IMR-90 (cell line): ENCODE measurements at regions not wholly inside any gene's neighbourhood (a gene's known extent, or its start where the extent isn't known, plus 50 kb on each side); places are given as distances from the start of the nearest gene placed in this dataset.

ENCODE experiments used
- ATAC-seq: fragments of 200-7000 bp; cut with Tn5 transposase; 2 replicates; pipeline ENCODE4 v1.9.1; 2020; ENCODE audit warnings: low read depth, mild to moderate bottlenecking, moderate library complexity
- BruUV-seq: library from RNA; stranded (reverse); fragments of 400-500 nt; replicated peaks from 2 replicates; lab custom pipeline; 2021; lab: Mats Ljungman, UMichigan
- CTCF ChIA-PET: fragments of 300-600 bp; formaldehyde crosslinking; extraction: SDS; loops from one replicate; lab custom pipeline; 2021; ENCODE audit warnings: antibody characterized with exemption; lab: Yijun Ruan, JAX
- POLR2A ChIA-PET: fragments of 300-600 bp; sonication (Branson Sonifier 250); formaldehyde crosslinking; loops from one replicate; lab custom pipeline; 2022; ENCODE audit warnings: antibody characterized with exemption; ENCODE audit not compliant: unreplicated experiment; lab: Charles Lee
- DNase-seq: peaks from one replicate; pipeline ENCODE4 v3.0.0; 2013
- H2AFZ ChIP-seq: replicated peaks from 2 replicates; pipeline ENCODE3; 2013; ENCODE audit warnings: low read length, mild to moderate bottlenecking; ENCODE audit not compliant: poor library complexity
- H2AK5ac ChIP-seq: 2 replicates; pipeline ENCODE4 v1.6.1; 2013; ENCODE audit warnings: low read depth, low read length, inconsistent platforms
- H2AK9ac ChIP-seq: replicated peaks from 2 replicates; pipeline ENCODE3; 2013; ENCODE audit warnings: mild to moderate bottlenecking, low read depth, low read length, moderate library complexity; ENCODE audit not compliant: poor library complexity
- H2BK120ac ChIP-seq: 2 replicates; pipeline ENCODE4 v1.6.1; 2013; ENCODE audit warnings: low read depth, low read length, inconsistent platforms
- H2BK15ac ChIP-seq: 3 replicates; pipeline ENCODE4 v1.6.1; 2013; ENCODE audit warnings: low read depth, low read length, inconsistent platforms
- H2BK20ac ChIP-seq: 2 replicates; pipeline ENCODE4 v1.6.1; 2013; ENCODE audit warnings: low read depth, mild to moderate bottlenecking, inconsistent platforms, low read length, moderate library complexity
- H2BK5ac ChIP-seq: 2 replicates; pipeline ENCODE4 v1.6.1; 2013; ENCODE audit warnings: mild to moderate bottlenecking, low read depth, low read length, inconsistent platforms; ENCODE audit not compliant: poor library complexity, severe bottlenecking
- H3K14ac ChIP-seq: replicated peaks from 2 replicates; pipeline ENCODE4 v1.6.1; 2013; ENCODE audit warnings: low read depth, low read length, inconsistent platforms
- H3K18ac ChIP-seq: 2 replicates; pipeline ENCODE4 v1.6.1; 2013; ENCODE audit warnings: low read depth, low read length, control low read depth
- H3K23ac ChIP-seq: 2 replicates; pipeline ENCODE4 v1.6.1; 2013; ENCODE audit warnings: low read depth, low read length, inconsistent platforms
- H3K27ac ChIP-seq: 2 replicates; pipeline ENCODE4 v1.5.1; 2013; ENCODE audit warnings: mild to moderate bottlenecking, control low read depth, low read length; ENCODE audit not compliant: insufficient read depth
- H3K27me3 ChIP-seq: 2 replicates; pipeline ENCODE4 v1.6.1; 2013; ENCODE audit warnings: low read length; ENCODE audit not compliant: control insufficient read depth, insufficient read depth
- H3K36me3 ChIP-seq: 2 replicates; pipeline ENCODE4 v1.6.1; 2013; ENCODE audit warnings: low read length, mixed read lengths; ENCODE audit not compliant: control insufficient read depth, insufficient read depth
- H3K4ac ChIP-seq: 2 replicates; pipeline ENCODE4 v1.6.1; 2013; ENCODE audit warnings: low read depth, low read length, inconsistent platforms
- H3K4me1 ChIP-seq: 2 replicates; pipeline ENCODE4 v1.6.1; 2013; ENCODE audit warnings: low read length, mixed read lengths; ENCODE audit not compliant: control insufficient read depth, insufficient read depth
- H3K4me2 ChIP-seq: 2 replicates; pipeline ENCODE4 v1.6.1; 2013; ENCODE audit warnings: low read depth, mild to moderate bottlenecking, control low read depth, low read length, moderate library complexity
- H3K4me3 ChIP-seq: 2 replicates; pipeline ENCODE4 v1.5.1; 2013; ENCODE audit warnings: low read depth, mild to moderate bottlenecking, control low read depth, low read length, moderate library complexity; ENCODE audit not compliant: insufficient read depth
- H3K56ac ChIP-seq: 2 replicates; pipeline ENCODE4 v1.6.1; 2013; ENCODE audit warnings: low read length, inconsistent platforms; ENCODE audit not compliant: insufficient read depth; ENCODE audit errors: extremely low read depth
- H3K79me1 ChIP-seq, 2 experiments: 2 replicates each; pipeline ENCODE4 v1.6.1; 2013; ENCODE audit warnings: low read length in 2 of 2, inconsistent platforms in 1 of 2, low read depth in 1 of 2
- H3K9ac ChIP-seq: 2 replicates; pipeline ENCODE4 v1.6.1; 2013; ENCODE audit warnings: low read depth, low read length, control low read depth
- H3K9me1 ChIP-seq: 2 replicates; pipeline ENCODE4 v1.6.1; 2013; ENCODE audit warnings: low read length, inconsistent platforms; ENCODE audit not compliant: insufficient read depth
- H3K9me3 ChIP-seq: 2 replicates; pipeline ENCODE4 v1.6.1; 2013; ENCODE audit warnings: low read length; ENCODE audit not compliant: control insufficient read depth, insufficient read depth
- H4K20me1 ChIP-seq: 2 replicates; pipeline ENCODE4 v1.6.1; 2013; ENCODE audit warnings: low read length, inconsistent platforms; ENCODE audit not compliant: insufficient read depth
- H4K5ac ChIP-seq: 2 replicates; pipeline ENCODE4 v1.6.1; 2013; ENCODE audit warnings: mild to moderate bottlenecking, low read depth, low read length, control low read depth
- H4K8ac ChIP-seq, 2 experiments: 2 replicates each; pipeline ENCODE4 v1.6.1; 2013; ENCODE audit warnings: low read depth in 2 of 2, low read length in 2 of 2, control low read depth in 1 of 2, inconsistent platforms in 1 of 2
- H4K91ac ChIP-seq: 2 replicates; pipeline ENCODE4 v1.6.1; 2013; ENCODE audit warnings: low read depth, low read length, inconsistent platforms; ENCODE audit not compliant: insufficient read depth
- BHLHE40 ChIP-seq: fragments of 150-350 bp; IDR thresholded peaks from 2 replicates; pipeline ENCODE4 v1.6.1; 2016; ENCODE audit warnings: mild to moderate bottlenecking, low read depth, low read length
- CEBPB ChIP-seq: IDR thresholded peaks from 2 replicates; pipeline ENCODE4 v1.6.1; 2012; ENCODE audit warnings: low read depth, low read length, improper control_type of control experiment
- CHD1 ChIP-seq: IDR thresholded peaks from 2 replicates; pipeline ENCODE4 v1.6.1; 2012; ENCODE audit warnings: low read depth, low read length, improper control_type of control experiment
- CTCF ChIP-seq: conservative IDR thresholded peaks from 2 replicates; pipeline ENCODE4 v1.5.1; 2012; ENCODE audit warnings: mild to moderate bottlenecking, low read depth, low read length, improper control_type of control experiment
- FOS ChIP-seq: fragments of 150-350 bp; IDR thresholded peaks from 2 replicates; pipeline ENCODE4 v1.6.1; 2016; ENCODE audit warnings: low read depth, low read length
- MAFK ChIP-seq: IDR thresholded peaks from 2 replicates; pipeline ENCODE4 v1.6.1; 2012; ENCODE audit warnings: low read depth, low read length, improper control_type of control experiment
- MAZ ChIP-seq: IDR thresholded peaks from 2 replicates; pipeline ENCODE4 v1.6.1; 2012; ENCODE audit warnings: low read depth, mild to moderate bottlenecking, low read length, improper control_type of control experiment, moderate library complexity, borderline replicate concordance
- MXI1 ChIP-seq: IDR thresholded peaks from 2 replicates; pipeline ENCODE4 v1.6.1; 2012; ENCODE audit warnings: low read depth, mild to moderate bottlenecking, low read length, moderate library complexity, borderline replicate concordance
- NFE2L2 ChIP-seq: fragments of 150-350 bp; IDR thresholded peaks from 2 replicates; pipeline ENCODE4 v1.6.1; 2016; ENCODE audit warnings: low read depth, mild to moderate bottlenecking, low read length
- POLR2A ChIP-seq: IDR thresholded peaks from 2 replicates; pipeline ENCODE4 v1.6.1; 2012; ENCODE audit warnings: mild to moderate bottlenecking, low read depth, low read length
- RAD21 ChIP-seq: IDR thresholded peaks from 2 replicates; pipeline ENCODE4 v1.6.1; 2012; ENCODE audit warnings: low read length, improper control_type of control experiment
- RCOR1 ChIP-seq: IDR thresholded peaks from 2 replicates; pipeline ENCODE4 v1.6.1; 2012; ENCODE audit warnings: mild to moderate bottlenecking, low read length, improper control_type of control experiment; ENCODE audit not compliant: insufficient replicate concordance
- RFX5 ChIP-seq: IDR thresholded peaks from 2 replicates; pipeline ENCODE4 v1.8.0; 2012; ENCODE audit warnings: low read depth, mild to moderate bottlenecking, low read length, moderate library complexity
- SMC3 ChIP-seq: fragments of 150-350 bp; IDR thresholded peaks from 2 replicates; pipeline ENCODE4 v1.6.1; 2016; ENCODE audit warnings: low read depth, mild to moderate bottlenecking, antibody characterized with exemption, low read length, moderate library complexity
- WGBS, 2 experiments: methylation state at CpG; one replicate each; pipeline versions ENCODE4 v1.1.5 to v1.1.7; 2013; ENCODE audit warnings: missing lambda C conversion rate in 2 of 2; ENCODE audit not compliant: insufficient read length in 1 of 2; ENCODE audit errors: extremely low coverage in 2 of 2; 5-methylcytosine and 5-hydroxymethylcytosine counted together
- dilution Hi-C: fragments of 300-500 bp; cut with HindIII; formaldehyde crosslinking; loops from one replicate; pipeline ENCODE4 v1.14.3; 2018; ENCODE audit warnings: low sequenced_read_pairs; ENCODE audit not compliant: unreplicated experiment
- in situ Hi-C: fragments of 300-500 bp; cut with MboI; formaldehyde crosslinking; loops from 3 replicates; pipeline ENCODE4 v1.14.3; 2019; ENCODE audit warnings: low sequenced_read_pairs, inconsistent platforms, mixed read lengths
- intact Hi-C: fragments of 100-400 bp; cut with micrococcal nuclease; formaldehyde crosslinking; loops from 2 replicates; pipeline ENCODE4 v1.10.0; 2022
- TF ChIP-seq, protein P1 (sequence below): fragments of 150-350 bp; IDR thresholded peaks from 2 replicates; pipeline ENCODE4 v1.6.1; 2017; ENCODE audit warnings: mild to moderate bottlenecking, antibody characterized with exemption, low read length, low read depth
- TF ChIP-seq, protein P2 (sequence below): fragments of 150-350 bp; IDR thresholded peaks from 2 replicates; pipeline ENCODE4 v1.6.1; 2016; ENCODE audit warnings: low read depth, mild to moderate bottlenecking, low read length, moderate library complexity, borderline replicate concordance

DNA sequence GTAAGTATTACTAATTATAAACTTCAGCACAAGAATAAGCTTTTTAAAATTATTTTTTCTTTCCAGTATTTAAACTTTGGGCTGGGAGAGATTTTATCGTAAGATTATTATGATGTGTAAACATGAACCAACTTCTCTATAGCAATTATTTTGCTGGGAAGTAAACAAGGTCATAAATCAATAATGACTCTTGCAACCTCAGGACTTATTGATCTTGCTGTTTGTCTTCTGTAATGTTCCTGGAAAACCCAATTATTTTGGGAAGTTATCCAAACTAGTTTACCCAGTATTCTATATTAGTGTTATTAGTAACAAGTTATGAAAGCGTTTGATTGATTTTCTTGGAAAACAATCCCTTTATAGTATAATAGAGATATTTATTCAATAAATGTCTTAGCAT lies 174.9 kb downstream of the PPP1R2C start:
- no peaks in the 10 kb centered on the region for H4K20me1 ChIP-seq
- intact Hi-C loops (no loop called here), dilution Hi-C loops (no loop called here), in situ Hi-C loops (no loop called here)
- H3K4me3 ChIP-seq = no peak overlapping the region
- no peak overlapping the region for H3K23ac ChIP-seq
- H2BK20ac ChIP-seq = no peak overlapping the region
- no peak overlapping the region for H3K14ac ChIP-seq
- no TSS peak for BruUV-seq
- H2BK15ac ChIP-seq = no peak overlapping the region
- no peak overlapping the region for H2AK9ac ChIP-seq
- H3K27me3 ChIP-seq = no peaks in the 10 kb centered on the region
- no peak overlapping the region for H3K4ac ChIP-seq
- H4K5ac ChIP-seq = no peak overlapping the region
- no peak for DNase-seq
- H3K36me3 ChIP-seq = no peaks in the 10 kb centered on the region
- POLR2A ChIA-PET = no interaction called here
- no peaks in the 10 kb centered on the region for H3K79me1 ChIP-seq
- no peaks in the 10 kb centered on the region for H3K9me1 ChIP-seq
- TF ChIP-seq MAFK = no peak
- TF ChIP-seq POLR2A = no peak
- TF ChIP-seq FOS = no peak
- TF ChIP-seq, protein P1, sequence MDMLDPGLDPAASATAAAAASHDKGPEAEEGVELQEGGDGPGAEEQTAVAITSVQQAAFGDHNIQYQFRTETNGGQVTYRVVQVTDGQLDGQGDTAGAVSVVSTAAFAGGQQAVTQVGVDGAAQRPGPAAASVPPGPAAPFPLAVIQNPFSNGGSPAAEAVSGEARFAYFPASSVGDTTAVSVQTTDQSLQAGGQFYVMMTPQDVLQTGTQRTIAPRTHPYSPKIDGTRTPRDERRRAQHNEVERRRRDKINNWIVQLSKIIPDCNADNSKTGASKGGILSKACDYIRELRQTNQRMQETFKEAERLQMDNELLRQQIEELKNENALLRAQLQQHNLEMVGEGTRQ = no peak
- no peak for TF ChIP-seq MXI1
- no peak for TF ChIP-seq RAD21
- no peak for TF ChIP-seq RCOR1
- TF ChIP-seq CEBPB = no peak
- no peak for TF ChIP-seq NFE2L2
- no peak for TF ChIP-seq RFX5
- TF ChIP-seq BHLHE40 = no peak
- TF ChIP-seq CTCF = no peak
- TF ChIP-seq CHD1 = no peak
- no peak for TF ChIP-seq MAZ
- TF ChIP-seq SMC3 = no peak
- TF ChIP-seq, protein P2, sequence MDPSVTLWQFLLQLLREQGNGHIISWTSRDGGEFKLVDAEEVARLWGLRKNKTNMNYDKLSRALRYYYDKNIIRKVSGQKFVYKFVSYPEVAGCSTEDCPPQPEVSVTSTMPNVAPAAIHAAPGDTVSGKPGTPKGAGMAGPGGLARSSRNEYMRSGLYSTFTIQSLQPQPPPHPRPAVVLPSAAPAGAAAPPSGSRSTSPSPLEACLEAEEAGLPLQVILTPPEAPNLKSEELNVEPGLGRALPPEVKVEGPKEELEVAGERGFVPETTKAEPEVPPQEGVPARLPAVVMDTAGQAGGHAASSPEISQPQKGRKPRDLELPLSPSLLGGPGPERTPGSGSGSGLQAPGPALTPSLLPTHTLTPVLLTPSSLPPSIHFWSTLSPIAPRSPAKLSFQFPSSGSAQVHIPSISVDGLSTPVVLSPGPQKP = no peak
- no peak for ATAC-seq
- H3K4me1 ChIP-seq = no peaks in the 10 kb centered on the region
- H3K18ac ChIP-seq = no peak overlapping the region
- no peak overlapping the region for H2AK5ac ChIP-seq
- no peaks in the 10 kb centered on the region for H3K9me3 ChIP-seq
- WGBS, 2 experiments = no CpG with 5 or more reads among the region's 2 CpGs
- no peak overlapping the region for H3K56ac ChIP-seq
- CTCF ChIA-PET = no interaction called here
- H2BK5ac ChIP-seq = no peak overlapping the region
- no peak overlapping the region for H3K9ac ChIP-seq
- H4K91ac ChIP-seq = no peak overlapping the region
- H3K4me2 ChIP-seq = no peak overlapping the region
- no peak overlapping the region for H4K8ac ChIP-seq
- H2AFZ ChIP-seq = no peak overlapping the region
- no peak overlapping the region for H2BK120ac ChIP-seq
- no peak overlapping the region for H3K27ac ChIP-seq
